Progenitor cell of endocrine pancreas (in vitro differentiated cells): ENCODE measurements at regions not wholly inside any gene's neighbourhood (a gene's known extent, or its start where the extent isn't known, plus 50 kb on each side); places are given as distances from the start of the nearest gene placed in this dataset.

ENCODE experiments used
- DNase-seq: peaks from one replicate; pipeline ENCODE4 v3.0.0; 2021; ENCODE audit warnings: low spot score; ENCODE audit not compliant: unreplicated experiment
- H3K27ac Mint-ChIP-seq: 2 replicates; pipeline ENCODE4 v1.8.0; 2021; ENCODE audit warnings: mild to moderate bottlenecking, moderate library complexity, mixed read lengths
- H3K27me3 Mint-ChIP-seq: 2 replicates; pipeline ENCODE4 v1.8.0; 2021; ENCODE audit warnings: mixed read lengths
- H3K36me3 Mint-ChIP-seq: 2 replicates; pipeline ENCODE4 v1.8.0; 2022; ENCODE audit warnings: mixed read lengths; ENCODE audit not compliant: insufficient read depth
- H3K4me1 Mint-ChIP-seq: 2 replicates; pipeline ENCODE4 v1.8.0; 2021; ENCODE audit warnings: low read depth, mixed read lengths
- H3K4me3 Mint-ChIP-seq: 2 replicates; pipeline ENCODE4 v1.8.0; 2021; ENCODE audit warnings: low read depth, mild to moderate bottlenecking, moderate library complexity, mixed read lengths
- H3K9me3 Mint-ChIP-seq: 2 replicates; pipeline ENCODE4 v1.8.0; 2021; ENCODE audit warnings: low read depth, mixed read lengths
- CTCF ChIP-seq: fragments of 200-600 bp; sonication (generic); IDR thresholded peaks from one replicate; pipeline ENCODE4 v1.5.0; 2021; ENCODE audit warnings: antibody characterized with exemption, mild to moderate bottlenecking; ENCODE audit not compliant: unreplicated experiment

- Mint-ChIP-seq H3K27me3 (no peaks in the 10 kb centered on the region), H3K36me3 (no peaks in the 10 kb centered on the region), H3K4me1 (peaks cover 4% of the 10 kb centered on the region), H3K27ac (no peak overlapping the region), H3K9me3 (no peaks in the 10 kb centered on the region), H3K4me3 (no peak overlapping the region)
- no peak for TF ChIP-seq CTCF
- no peak for DNase-seq
Measured at GRCh38 chr1:89464008-89464407, 60.6 kb upstream of the LRRC8B start.

GRCh38 chr1:89465201-89465600 lies 59.4 kb upstream of the LRRC8B start:
- Mint-ChIP-seq H3K27me3 (no peaks in the 10 kb centered on the region), H3K4me1 (peaks cover 4% of the 10 kb centered on the region), H3K27ac (no peak overlapping the region), H3K4me3 (no peak overlapping the region), H3K9me3 (no peaks in the 10 kb centered on the region), H3K36me3 (no peaks in the 10 kb centered on the region)
- DNase-seq: no peak
- no peak for TF ChIP-seq CTCF

GRCh38 chr1:89466307-89466930 lies 58.2 kb upstream of the LRRC8B start:
- no peaks in the 10 kb centered on the region for H3K36me3 Mint-ChIP-seq
- peaks cover 4% of the 10 kb centered on the region for H3K4me1 Mint-ChIP-seq
- DNase-seq: no peak
- no peak overlapping the region for H3K27ac Mint-ChIP-seq
- H3K4me3 Mint-ChIP-seq: no peak overlapping the region
- no peaks in the 10 kb centered on the region for H3K9me3 Mint-ChIP-seq
- no peak for TF ChIP-seq CTCF
- H3K27me3 Mint-ChIP-seq: no peaks in the 10 kb centered on the region

- Mint-ChIP-seq H3K9me3 (peaks cover 13% of the 10 kb centered on the region), H3K36me3 (peaks cover 7% of the 10 kb centered on the region), H3K27ac (no peak overlapping the region), H3K4me1 (no peaks in the 10 kb centered on the region), H3K27me3 (no peaks in the 10 kb centered on the region), H3K4me3 (no peak overlapping the region)
- DNase-seq: no peak
- TF ChIP-seq CTCF: no peak
Measured at GRCh38 chr1:89472253-89472652, 52.4 kb upstream of the LRRC8B start.

- Mint-ChIP-seq H3K36me3 (peaks cover 7% of the 10 kb centered on the region), H3K27ac (no peak overlapping the region), H3K4me1 (no peaks in the 10 kb centered on the region), H3K27me3 (no peaks in the 10 kb centered on the region), H3K9me3 (peaks cover 13% of the 10 kb centered on the region), H3K4me3 (no peak overlapping the region)
- no peak for TF ChIP-seq CTCF
- no peak for DNase-seq
Measured at GRCh38 chr1:89472886-89473417, 51.7 kb upstream of the LRRC8B start.
